NCI-H1417 (cell line): ENCODE measurements at regions not wholly inside any gene's neighbourhood (a gene's known extent, or its start where the extent isn't known, plus 50 kb on each side); places are given as distances from the start of the nearest gene placed in this dataset.
"Not testable (repeated sequence)": the region's sequence is repeated elsewhere in the genome, so short reads cannot be mapped to it uniquely, and the experiment has no call there.

Experiments used
- DNase-seq, 3 experiments: peaks; one replicate each; lab custom pipeline; 2025; lab: John Stamatoyannopoulos, UW

GRCh38 chr2:161480123-161480522 lies 64.0 kb downstream of the TBR1 start:
- no peak for DNase-seq

- DNase-seq = no peak
Measured at GRCh38 chr2:161481619-161482018, 65.5 kb downstream of the TBR1 start.

- DNase-seq = no peak
Measured at GRCh38 chr2:161484061-161484460, 68.0 kb downstream of the TBR1 start.

GRCh38 chr2:161486111-161486510 lies 70.0 kb downstream of the TBR1 start:
- no peak for DNase-seq

GRCh38 chr2:161488131-161488699 lies 72.1 kb downstream of the TBR1 start:
- no peak for DNase-seq

DNA sequence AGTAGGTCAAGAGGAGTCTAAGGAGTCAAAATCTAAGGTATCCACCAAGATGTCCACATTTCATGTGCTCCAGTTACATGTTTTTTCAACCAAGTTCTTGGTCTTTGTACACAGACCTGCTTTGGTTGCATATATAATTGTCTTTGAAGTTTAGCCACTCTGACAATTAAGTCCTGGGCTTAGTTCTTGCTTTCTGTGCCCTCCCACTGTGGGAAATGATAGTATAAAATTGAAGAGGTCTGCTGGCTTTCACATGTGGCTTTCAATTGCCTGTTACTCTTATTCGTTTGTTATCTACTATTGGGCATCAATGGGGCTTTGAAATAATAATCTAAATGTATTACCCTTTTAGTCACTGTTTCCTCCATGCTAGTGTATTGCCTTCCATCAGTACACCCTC lies 72.8 kb downstream of the TBR1 start:
- peak in 1 of 3 experiments; percentile 0 for DNase-seq

- not testable (repeated sequence) for DNase-seq
Measured at GRCh38 chr2:161500892-161501610, 85.0 kb downstream of the TBR1 start.

GRCh38 chr2:161502279-161502678 lies 86.2 kb downstream of the TBR1 start:
- not testable (repeated sequence) for DNase-seq

DNA sequence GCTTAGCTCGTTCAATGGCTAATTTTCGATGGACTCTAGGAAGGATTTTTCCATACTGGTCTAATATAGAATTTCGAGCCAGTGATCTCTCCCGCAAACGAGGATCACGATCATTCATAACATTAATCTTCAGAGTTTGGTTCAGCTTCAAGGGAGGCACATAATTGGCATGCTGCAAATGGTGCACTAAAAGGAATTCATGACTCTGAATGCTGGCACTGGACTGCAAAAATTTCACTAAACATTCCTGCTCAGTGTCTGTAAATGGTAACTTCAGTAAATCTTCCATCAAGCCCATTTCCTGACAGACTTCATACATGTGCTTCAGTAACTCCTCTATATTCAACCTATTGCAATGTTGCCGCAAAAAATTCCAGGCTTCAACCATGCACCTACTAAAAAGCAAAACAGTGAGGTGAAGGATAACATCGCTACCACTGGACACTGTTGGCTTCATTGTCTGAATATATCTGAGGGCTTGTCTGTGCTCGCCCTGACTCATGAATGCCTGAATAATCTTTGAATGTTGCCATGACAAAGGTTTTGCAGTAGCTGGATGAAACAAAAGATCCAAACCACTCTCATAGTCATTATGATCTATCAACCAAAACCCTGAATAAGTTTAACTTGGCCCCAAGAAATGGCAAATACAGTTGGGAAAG lies 88.7 kb downstream of the TBR1 start:
- DNase-seq = peak in 1 of 3 experiments; percentile 1

GRCh38 chr2:161505466-161505865 lies 89.4 kb downstream of the TBR1 start:
- DNase-seq = not testable (repeated sequence)

GRCh38 chr2:161513295-161514032 lies 97.4 kb downstream of the TBR1 start:
- DNase-seq = not testable (repeated sequence)

GRCh38 chr2:161522796-161523195 lies 101.4 kb upstream of the SLC4A10 start:
- no peak for DNase-seq

DNA sequence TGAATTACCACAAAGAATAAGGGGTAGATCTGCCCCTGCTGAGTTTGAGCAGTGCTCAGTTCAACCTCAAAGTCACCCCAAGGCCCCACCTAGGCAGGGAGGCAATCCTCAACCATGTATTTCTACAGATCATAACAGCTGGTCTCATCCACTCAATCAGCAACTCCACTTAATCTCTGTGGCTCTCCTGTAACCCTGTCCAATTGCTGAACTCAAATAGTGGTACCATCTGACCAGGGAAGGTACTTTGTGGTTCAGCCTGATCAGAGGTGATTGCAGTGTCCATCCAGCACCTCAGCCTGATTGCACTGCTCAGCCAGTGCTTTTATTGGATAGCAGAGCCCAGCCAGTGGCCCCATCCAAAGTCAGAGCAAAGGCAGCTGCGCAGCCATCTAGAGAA lies 91.0 kb upstream of the SLC4A10 start:
- DNase-seq = no peak

- DNase-seq = no peak
Measured at GRCh38 chr2:161546635-161547034, 77.6 kb upstream of the SLC4A10 start.

GRCh38 chr2:161547130-161547529 lies 77.1 kb upstream of the SLC4A10 start:
- DNase-seq = no peak

- DNase-seq = no peak
Measured at GRCh38 chr2:161552015-161552414, 72.2 kb upstream of the SLC4A10 start.

DNA sequence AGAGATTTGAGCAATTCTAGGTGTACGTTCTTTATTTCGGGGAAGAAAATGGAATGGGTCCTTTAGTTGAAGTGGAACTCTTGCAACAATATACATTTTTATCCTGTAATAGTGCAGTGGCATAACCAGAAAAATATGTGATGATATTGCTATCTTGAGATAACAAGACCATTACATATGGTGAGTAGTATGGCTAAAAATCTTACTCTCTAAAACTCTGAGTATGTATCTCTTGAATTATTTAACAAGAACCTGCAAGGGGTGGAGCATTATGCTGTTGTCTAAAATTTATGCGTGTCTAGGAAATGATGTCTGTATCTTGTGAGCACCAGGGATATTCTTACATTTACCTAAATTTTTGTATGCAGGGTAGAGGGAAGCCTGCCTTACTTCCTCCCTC lies 68.4 kb upstream of the SLC4A10 start:
- no peak for DNase-seq

- no peak for DNase-seq
Measured at GRCh38 chr2:161556440-161556839, 67.8 kb upstream of the SLC4A10 start.

GRCh38 chr2:161557538-161557937 lies 66.7 kb upstream of the SLC4A10 start:
- no peak for DNase-seq

GRCh38 chr2:161564906-161565305 lies 59.3 kb upstream of the SLC4A10 start:
- no peak for DNase-seq

DNA sequence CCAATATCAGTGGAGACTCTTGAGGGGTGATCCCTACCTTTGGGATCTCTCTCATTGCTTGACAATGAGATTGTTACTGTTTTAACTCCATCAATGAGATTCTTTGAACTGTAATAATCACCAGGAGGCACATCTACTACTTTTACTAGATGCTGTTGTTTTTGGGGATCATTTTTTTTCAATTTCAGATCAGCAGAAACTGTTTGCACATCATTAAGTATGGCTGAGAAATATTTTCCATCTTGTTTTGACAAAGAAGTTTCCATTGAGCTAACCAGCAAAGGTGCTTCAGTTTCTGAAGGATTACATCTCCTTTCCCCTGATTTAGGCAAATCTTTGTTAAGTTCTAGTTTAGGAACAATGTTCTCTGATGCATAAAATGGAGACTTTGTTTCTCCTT lies 54.8 kb upstream of the SLC4A10 start:
- no peak for DNase-seq

- DNase-seq = no peak
Measured at GRCh38 chr2:161570424-161571050, 53.7 kb upstream of the SLC4A10 start.
